ENCODE measurements at regions not wholly inside any gene's neighbourhood (a gene's known extent, or its start where the extent isn't known, plus 50 kb on each side); places are given as distances from the start of the nearest gene placed in this dataset.

GRCh38 chr4:120568731-120569130 lies 353.8 kb downstream of the PRDM5 start:
- TF ChIP-seq POLR2A (IDR thresholded peaks at IDR 0.05), result no peak
- TF ChIP-seq CTCF (IDR thresholded peaks at IDR 0.05), result no peak
